ENCODE measurements at regions not wholly inside any gene's neighbourhood (a gene's known extent, or its start where the extent isn't known, plus 50 kb on each side); places are given as distances from the start of the nearest gene placed in this dataset.
"Not testable (repeated sequence)": the region's sequence is repeated elsewhere in the genome, so short reads cannot be mapped to it uniquely, and the experiment has no call there.

- no peaks in the 10 kb centered on the region for H3K36me3 Mint-ChIP-seq
- H3K4me3 Mint-ChIP-seq: no peak overlapping the region
- no peak overlapping the region for H3K27ac Mint-ChIP-seq
- H3K4me1 Mint-ChIP-seq (ENCODE audit: unreplicated experiment): peaks cover 10% of the 10 kb centered on the region
- TF ChIP-seq CTCF (conservative IDR thresholded peaks at IDR 0.05): no peak
- H3K27me3 Mint-ChIP-seq: no peaks in the 10 kb centered on the region
- peaks cover 5% of the 10 kb centered on the region for H3K9me3 Mint-ChIP-seq
- DNase-seq (ENCODE audit: extremely low spot score, unreplicated experiment): no peak
Observed at GRCh38 chr21:17269760-17270159, 243.1 kb upstream of the CXADR start.

- H3K4me3 Mint-ChIP-seq: no peak overlapping the region
- H3K27me3 Mint-ChIP-seq: no peaks in the 10 kb centered on the region
- peaks cover 5% of the 10 kb centered on the region for H3K9me3 Mint-ChIP-seq
- peaks cover 10% of the 10 kb centered on the region for H3K4me1 Mint-ChIP-seq (ENCODE audit: unreplicated experiment)
- DNase-seq (ENCODE audit: extremely low spot score, unreplicated experiment): no peak
- peak; percentile 75 for TF ChIP-seq CTCF (conservative IDR thresholded peaks at IDR 0.05)
- peak overlapping the region; percentile 0 for H3K27ac Mint-ChIP-seq
- no peaks in the 10 kb centered on the region for H3K36me3 Mint-ChIP-seq
Observed at GRCh38 chr21:17270229-17270628, 242.6 kb upstream of the CXADR start.

GRCh38 chr21:17279663-17280062 lies 233.2 kb upstream of the CXADR start:
- Mint-ChIP-seq H3K27me3 (peaks cover 4% of the 10 kb centered on the region), H3K36me3 (no peaks in the 10 kb centered on the region), H3K4me1 (ENCODE audit: unreplicated experiment) (no peaks in the 10 kb centered on the region), H3K27ac (no peak overlapping the region), H3K4me3 (no peak overlapping the region), H3K9me3 (peaks cover 18% of the 10 kb centered on the region)
- TF ChIP-seq CTCF (conservative IDR thresholded peaks at IDR 0.05): no peak
- DNase-seq (ENCODE audit: extremely low spot score, unreplicated experiment): no peak

- DNase-seq (ENCODE audit: extremely low spot score, unreplicated experiment); H3K27me3 Mint-ChIP-seq; H3K9me3 Mint-ChIP-seq; H3K27ac Mint-ChIP-seq; H3K36me3 Mint-ChIP-seq; H3K4me3 Mint-ChIP-seq; H3K4me1 Mint-ChIP-seq (ENCODE audit: unreplicated experiment): not testable (repeated sequence)
Observed at GRCh38 chr21:17293016-17293562, 219.8 kb upstream of the CXADR start.

- no peak overlapping the region for H3K4me3 Mint-ChIP-seq
- H3K36me3 Mint-ChIP-seq: no peaks in the 10 kb centered on the region
- H3K4me1 Mint-ChIP-seq (ENCODE audit: unreplicated experiment): no peaks in the 10 kb centered on the region
- no peak for TF ChIP-seq CTCF (conservative IDR thresholded peaks at IDR 0.05)
- DNase-seq (ENCODE audit: extremely low spot score, unreplicated experiment): no peak
- no peaks in the 10 kb centered on the region for H3K27me3 Mint-ChIP-seq
- H3K9me3 Mint-ChIP-seq: peaks cover 5% of the 10 kb centered on the region
- no peak overlapping the region for H3K27ac Mint-ChIP-seq
Observed at GRCh38 chr21:17295997-17296396, 216.8 kb upstream of the CXADR start.

GRCh38 chr21:17299576-17299975 lies 213.3 kb upstream of the CXADR start:
- H3K4me1 Mint-ChIP-seq (ENCODE audit: unreplicated experiment); H3K4me3 Mint-ChIP-seq; H3K9me3 Mint-ChIP-seq; H3K27me3 Mint-ChIP-seq; H3K27ac Mint-ChIP-seq; DNase-seq (ENCODE audit: extremely low spot score, unreplicated experiment); H3K36me3 Mint-ChIP-seq: not testable (repeated sequence)

- not testable (repeated sequence) for DNase-seq (ENCODE audit: extremely low spot score, unreplicated experiment); H3K4me1 Mint-ChIP-seq (ENCODE audit: unreplicated experiment); H3K27ac Mint-ChIP-seq; H3K4me3 Mint-ChIP-seq; H3K36me3 Mint-ChIP-seq; H3K27me3 Mint-ChIP-seq; H3K9me3 Mint-ChIP-seq
Observed at GRCh38 chr21:17327715-17328114, 185.1 kb upstream of the CXADR start.

Measured in type B pancreatic cell (in vitro differentiated cells).